ENCODE measurements at regions not wholly inside any gene's neighbourhood (a gene's known extent, or its start where the extent isn't known, plus 50 kb on each side); places are given as distances from the start of the nearest gene placed in this dataset.

GRCh38 chr15:96274698-96275097, 55.8 kb upstream of the NR2F2 start:
- ChIA-PET CTCF (no interaction called here), POLR2A (ENCODE audit: low non-redundant PET) (no interaction called here)
- no peak for DNase-seq (ENCODE audit: low spot score)
- TF ChIP-seq EZH2 (IDR thresholded peaks at IDR 0.05; ENCODE audit: borderline replicate concordance, low read depth, low read length, poor library complexity, severe bottlenecking): no peak
- Histone ChIP-seq H3K36me3 (ENCODE audit: insufficient read depth, low read length, poor library complexity, severe bottlenecking) (no peaks in the 10 kb centered on the region), H3K4me1 (ENCODE audit: insufficient read depth, low read length, poor library complexity, severe bottlenecking) (peaks cover 15% of the 10 kb centered on the region), H3K27ac (ENCODE audit: low read depth, low read length, poor library complexity, severe bottlenecking) (no peak overlapping the region), H3K4me3 (ENCODE audit: low read depth, low read length, poor library complexity, severe bottlenecking) (no peak overlapping the region), H3K9me3 (ENCODE audit: low read depth, low read length, poor library complexity, severe bottlenecking) (no peaks in the 10 kb centered on the region), H3K27me3 (replicated peaks; ENCODE audit: insufficient read depth, low read depth, low read length, poor library complexity) (no peaks in the 10 kb centered on the region)
- intact Hi-C loops (cut with micrococcal nuclease; ENCODE audit: unreplicated experiment): no loop called here
- no TSS peak for BruUV-seq (replicated peaks)

DNA sequence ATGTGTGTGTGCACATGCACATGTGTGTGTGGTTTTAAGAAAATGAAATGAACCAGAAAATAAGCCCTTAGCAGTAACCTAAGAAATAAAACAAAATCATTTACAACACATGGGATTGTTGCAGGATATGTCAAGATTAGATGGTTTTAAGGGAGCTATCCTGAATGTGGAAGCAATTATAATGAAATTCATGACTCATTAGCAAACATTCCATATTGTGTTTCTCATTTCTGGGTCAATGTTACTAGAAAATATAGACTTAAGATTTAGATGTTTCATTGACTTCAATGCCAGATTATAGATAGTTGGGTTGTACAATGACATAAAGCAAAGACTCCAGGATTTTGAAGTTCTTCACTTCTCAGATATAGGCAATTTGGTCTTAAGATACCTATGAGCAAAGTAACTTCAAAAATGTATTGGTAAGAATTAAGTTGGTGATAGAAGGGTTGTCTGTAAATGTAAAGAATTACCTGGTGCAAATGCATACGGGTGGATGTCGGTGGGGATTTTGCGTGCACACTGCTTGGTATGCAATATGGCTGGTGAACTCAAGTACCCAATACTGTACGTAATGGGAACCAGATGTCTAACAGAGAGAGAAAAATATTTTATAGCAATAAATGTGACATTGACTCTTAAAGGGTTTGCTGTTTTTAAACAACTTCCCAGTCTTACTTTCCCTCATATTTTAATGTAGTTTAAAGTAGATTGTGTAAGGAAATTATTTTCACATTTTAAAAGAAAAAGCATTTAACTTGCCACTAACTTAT, 53.9 kb upstream of the NR2F2 start:
- no peaks in the 10 kb centered on the region for H3K9me3 ChIP-seq (ENCODE audit: low read depth, low read length, poor library complexity, severe bottlenecking)
- no peak for DNase-seq (ENCODE audit: low spot score)
- H3K36me3 ChIP-seq (ENCODE audit: insufficient read depth, low read length, poor library complexity, severe bottlenecking): no peaks in the 10 kb centered on the region
- TF ChIP-seq EZH2 (IDR thresholded peaks at IDR 0.05; ENCODE audit: borderline replicate concordance, low read depth, low read length, poor library complexity, severe bottlenecking): no peak
- TF ChIP-seq CTCF (conservative IDR thresholded peaks at IDR 0.05; ENCODE audit: low read depth, low read length): no peak
- ChIA-PET CTCF (no interaction called here), POLR2A (ENCODE audit: low non-redundant PET) (no interaction called here)
- intact Hi-C loops (cut with micrococcal nuclease; ENCODE audit: unreplicated experiment): no loop called here
- no peak overlapping the region for H3K27ac ChIP-seq (ENCODE audit: low read depth, low read length, poor library complexity, severe bottlenecking)
- H3K4me3 ChIP-seq (ENCODE audit: low read depth, low read length, poor library complexity, severe bottlenecking): no peak overlapping the region
- H3K27me3 ChIP-seq (replicated peaks; ENCODE audit: insufficient read depth, low read depth, low read length, poor library complexity): no peaks in the 10 kb centered on the region
- peaks cover 15% of the 10 kb centered on the region for H3K4me1 ChIP-seq (ENCODE audit: insufficient read depth, low read length, poor library complexity, severe bottlenecking)
- no TSS peak for BruUV-seq (replicated peaks)
